ENCODE measurements at regions not wholly inside any gene's neighbourhood (a gene's known extent, or its start where the extent isn't known, plus 50 kb on each side); places are given as distances from the start of the nearest gene placed in this dataset.

DNA sequence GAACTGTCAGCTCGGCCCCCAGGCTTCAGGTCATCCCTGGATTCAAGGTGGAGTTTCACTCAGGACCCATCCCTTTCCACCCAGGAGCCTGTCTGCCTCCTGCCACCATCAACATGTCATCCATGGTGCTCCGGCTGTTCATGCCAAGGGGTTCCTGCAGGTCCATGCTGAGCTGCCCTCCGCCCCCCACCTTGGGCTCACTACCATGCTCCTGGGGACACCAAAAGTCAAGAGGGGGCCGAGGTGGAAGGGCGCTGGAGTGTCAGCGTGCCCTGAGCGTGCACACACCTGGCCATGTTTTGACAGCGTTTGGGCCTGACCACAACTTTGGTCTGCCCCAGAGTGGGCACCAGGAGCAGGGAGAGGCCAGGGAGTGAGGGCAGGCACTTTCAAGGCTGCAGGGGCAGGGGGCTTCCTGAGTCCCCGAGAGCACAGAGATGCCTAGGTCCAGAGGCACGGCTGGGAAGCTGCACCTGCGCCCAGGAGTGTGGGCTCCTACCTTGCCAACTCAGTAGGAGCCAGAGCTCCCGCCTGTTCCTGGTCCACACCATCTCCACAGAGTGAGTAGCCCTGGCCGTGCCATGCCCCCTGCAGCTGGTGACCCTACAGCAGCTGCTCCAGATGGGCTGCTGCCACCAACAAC lies 639.6 kb upstream of the ZP4 start:
- Mint-ChIP-seq H3K27ac (no peak overlapping the region), H3K4me1 (no peaks in the 10 kb centered on the region), H3K4me3 (no peak overlapping the region), H3K27me3 (ENCODE audit: low read depth) (no peaks in the 10 kb centered on the region), H3K36me3 (no peaks in the 10 kb centered on the region), H3K9me3 (peaks cover 13% of the 10 kb centered on the region)
- TF ChIP-seq, protein P1, sequence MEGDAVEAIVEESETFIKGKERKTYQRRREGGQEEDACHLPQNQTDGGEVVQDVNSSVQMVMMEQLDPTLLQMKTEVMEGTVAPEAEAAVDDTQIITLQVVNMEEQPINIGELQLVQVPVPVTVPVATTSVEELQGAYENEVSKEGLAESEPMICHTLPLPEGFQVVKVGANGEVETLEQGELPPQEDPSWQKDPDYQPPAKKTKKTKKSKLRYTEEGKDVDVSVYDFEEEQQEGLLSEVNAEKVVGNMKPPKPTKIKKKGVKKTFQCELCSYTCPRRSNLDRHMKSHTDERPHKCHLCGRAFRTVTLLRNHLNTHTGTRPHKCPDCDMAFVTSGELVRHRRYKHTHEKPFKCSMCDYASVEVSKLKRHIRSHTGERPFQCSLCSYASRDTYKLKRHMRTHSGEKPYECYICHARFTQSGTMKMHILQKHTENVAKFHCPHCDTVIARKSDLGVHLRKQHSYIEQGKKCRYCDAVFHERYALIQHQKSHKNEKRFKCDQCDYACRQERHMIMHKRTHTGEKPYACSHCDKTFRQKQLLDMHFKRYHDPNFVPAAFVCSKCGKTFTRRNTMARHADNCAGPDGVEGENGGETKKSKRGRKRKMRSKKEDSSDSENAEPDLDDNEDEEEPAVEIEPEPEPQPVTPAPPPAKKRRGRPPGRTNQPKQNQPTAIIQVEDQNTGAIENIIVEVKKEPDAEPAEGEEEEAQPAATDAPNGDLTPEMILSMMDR (IDR thresholded peaks at IDR 0.05; ENCODE audit: unreplicated experiment) = no peak
- no peak for DNase-seq (ENCODE audit: low spot score in 2 of 2, unreplicated experiment in 2 of 2)

DNA sequence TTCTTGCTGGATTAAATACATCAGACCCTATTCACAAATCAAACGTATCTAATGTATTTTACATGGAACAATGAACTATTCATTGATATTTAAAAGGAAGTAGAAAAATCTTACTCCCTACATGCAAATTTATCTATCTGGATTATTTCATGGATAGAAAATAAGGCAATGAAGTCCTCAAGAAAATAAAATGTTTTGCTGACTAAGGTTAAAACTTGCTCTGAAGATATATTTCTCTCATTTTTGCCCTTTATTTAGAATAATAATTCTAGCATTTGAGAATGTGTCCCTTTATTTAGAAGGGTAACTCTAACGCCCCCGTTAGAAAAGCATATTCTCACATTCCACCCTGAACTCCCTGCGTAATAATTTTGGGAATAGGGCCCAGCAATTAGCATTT lies 627.0 kb upstream of the ZP4 start:
- no peaks in the 10 kb centered on the region for H3K4me1 Mint-ChIP-seq
- DNase-seq (ENCODE audit: low spot score in 2 of 2, unreplicated experiment in 2 of 2) = no peak
- no peak overlapping the region for H3K4me3 Mint-ChIP-seq
- H3K9me3 Mint-ChIP-seq = peaks cover 21% of the 10 kb centered on the region
- no peaks in the 10 kb centered on the region for H3K36me3 Mint-ChIP-seq
- no peak overlapping the region for H3K27ac Mint-ChIP-seq
- no peaks in the 10 kb centered on the region for H3K27me3 Mint-ChIP-seq (ENCODE audit: low read depth)
- TF ChIP-seq, protein P1 (IDR thresholded peaks at IDR 0.05; ENCODE audit: unreplicated experiment) = no peak

DNA sequence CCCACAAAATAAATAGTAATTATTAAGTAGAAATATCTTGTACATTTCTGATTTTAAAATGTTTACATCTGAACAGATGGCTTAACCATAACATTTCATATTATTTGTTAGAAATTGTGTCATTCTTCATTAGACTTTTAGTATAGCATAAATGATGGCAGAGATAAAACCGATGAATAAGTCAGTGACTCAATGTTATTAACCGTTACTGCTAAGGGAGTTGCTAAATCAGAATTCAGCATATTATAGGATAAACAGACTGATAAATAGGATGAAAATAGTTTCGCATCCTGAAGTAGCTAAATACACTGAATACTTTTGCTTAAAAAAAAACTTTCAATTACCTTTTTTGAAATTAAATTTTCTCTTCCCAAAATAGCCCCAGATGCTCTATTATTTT lies 610.6 kb upstream of the ZP4 start:
- no peak for DNase-seq (ENCODE audit: low spot score in 2 of 2, unreplicated experiment in 2 of 2)
- H3K9me3 Mint-ChIP-seq = peaks cover 19% of the 10 kb centered on the region
- no peaks in the 10 kb centered on the region for H3K27me3 Mint-ChIP-seq (ENCODE audit: low read depth)
- H3K4me1 Mint-ChIP-seq = no peaks in the 10 kb centered on the region
- TF ChIP-seq, protein P1 (IDR thresholded peaks at IDR 0.05; ENCODE audit: unreplicated experiment) = no peak
- no peak overlapping the region for H3K27ac Mint-ChIP-seq
- H3K36me3 Mint-ChIP-seq = no peaks in the 10 kb centered on the region
- no peak overlapping the region for H3K4me3 Mint-ChIP-seq

DNA sequence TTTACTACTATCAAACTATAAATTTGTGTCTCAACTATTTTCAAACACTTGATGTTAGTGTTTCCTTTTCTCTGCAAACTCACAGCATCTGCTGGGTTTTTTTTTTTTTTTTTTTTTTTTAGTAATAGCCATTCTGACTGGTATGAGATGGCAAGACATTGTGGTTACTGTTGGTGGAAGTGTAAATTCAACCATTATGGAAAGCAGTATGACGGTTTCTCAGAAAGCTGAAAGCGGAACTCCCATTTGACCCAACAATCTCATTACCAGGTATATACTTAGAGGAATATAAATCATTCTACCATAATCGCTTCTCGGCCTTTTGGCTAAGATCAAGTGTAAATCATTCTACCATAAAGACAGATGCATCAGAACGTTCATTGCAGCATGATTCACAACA lies 608.3 kb upstream of the ZP4 start:
- H3K27ac Mint-ChIP-seq = no peak overlapping the region
- H3K9me3 Mint-ChIP-seq = peaks cover 19% of the 10 kb centered on the region
- H3K36me3 Mint-ChIP-seq = no peaks in the 10 kb centered on the region
- no peak for DNase-seq (ENCODE audit: low spot score in 2 of 2, unreplicated experiment in 2 of 2)
- H3K4me3 Mint-ChIP-seq = no peak overlapping the region
- H3K4me1 Mint-ChIP-seq = no peaks in the 10 kb centered on the region
- TF ChIP-seq, protein P1 (IDR thresholded peaks at IDR 0.05; ENCODE audit: unreplicated experiment) = no peak
- no peaks in the 10 kb centered on the region for H3K27me3 Mint-ChIP-seq (ENCODE audit: low read depth)

DNA sequence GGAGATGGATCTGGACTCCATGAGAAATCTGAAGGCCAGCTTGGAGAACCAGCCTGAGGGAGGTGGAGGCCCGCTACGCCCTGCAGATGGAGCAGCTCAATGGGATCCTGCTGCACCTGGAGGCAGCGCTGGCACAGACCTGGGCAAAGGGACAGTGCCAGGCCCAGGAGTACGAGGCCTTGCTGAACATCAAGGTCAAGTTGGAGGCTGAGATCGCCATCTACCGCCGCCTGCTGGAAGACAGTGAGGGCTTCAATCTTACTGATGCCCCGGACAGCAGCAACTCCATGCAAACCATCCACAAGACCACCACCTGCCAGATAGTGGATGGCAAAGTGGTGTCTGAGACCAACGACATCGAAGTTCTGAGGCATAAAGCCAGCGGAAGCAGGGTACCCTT lies 601.5 kb upstream of the ZP4 start:
- peaks cover 5% of the 10 kb centered on the region for H3K4me1 Mint-ChIP-seq
- H3K27me3 Mint-ChIP-seq (ENCODE audit: low read depth) = no peaks in the 10 kb centered on the region
- TF ChIP-seq, protein P1 (IDR thresholded peaks at IDR 0.05; ENCODE audit: unreplicated experiment) = no peak
- H3K27ac Mint-ChIP-seq = no peak overlapping the region
- no peak overlapping the region for H3K4me3 Mint-ChIP-seq
- H3K36me3 Mint-ChIP-seq = no peaks in the 10 kb centered on the region
- no peak for DNase-seq (ENCODE audit: low spot score in 2 of 2, unreplicated experiment in 2 of 2)
- H3K9me3 Mint-ChIP-seq = no peaks in the 10 kb centered on the region

DNA sequence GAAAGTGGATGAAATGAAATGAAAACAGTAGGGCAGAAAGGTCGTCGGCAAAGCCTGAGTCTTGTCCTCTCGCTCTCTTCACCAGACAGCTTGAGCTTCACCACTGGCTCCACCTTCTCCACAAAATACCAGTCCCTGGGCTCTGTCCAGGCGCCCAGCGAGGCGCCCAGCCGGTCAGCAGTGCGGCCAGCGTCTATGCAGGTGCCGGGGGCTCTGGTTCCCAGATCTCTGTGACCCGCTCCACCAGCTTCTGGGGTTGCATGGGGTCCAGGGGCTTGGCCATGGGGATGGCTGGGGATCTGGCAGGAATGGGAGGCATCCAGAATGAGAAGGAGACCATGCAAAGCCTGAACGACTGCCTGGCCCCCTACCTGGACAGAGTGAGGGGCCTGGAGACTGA lies 600.5 kb upstream of the ZP4 start:
- Mint-ChIP-seq H3K27ac (no peak overlapping the region), H3K4me1 (peaks cover 10% of the 10 kb centered on the region), H3K36me3 (no peaks in the 10 kb centered on the region), H3K27me3 (ENCODE audit: low read depth) (no peaks in the 10 kb centered on the region), H3K4me3 (no peak overlapping the region), H3K9me3 (no peaks in the 10 kb centered on the region)
- no peak for DNase-seq (ENCODE audit: low spot score in 2 of 2, unreplicated experiment in 2 of 2)
- TF ChIP-seq, protein P1 (IDR thresholded peaks at IDR 0.05; ENCODE audit: unreplicated experiment) = no peak

All from mesothelial cell of epicardium (in vitro differentiated cells).